ENCODE measurements at regions not wholly inside any gene's neighbourhood (a gene's known extent, or its start where the extent isn't known, plus 50 kb on each side); places are given as distances from the start of the nearest gene placed in this dataset.

DNA sequence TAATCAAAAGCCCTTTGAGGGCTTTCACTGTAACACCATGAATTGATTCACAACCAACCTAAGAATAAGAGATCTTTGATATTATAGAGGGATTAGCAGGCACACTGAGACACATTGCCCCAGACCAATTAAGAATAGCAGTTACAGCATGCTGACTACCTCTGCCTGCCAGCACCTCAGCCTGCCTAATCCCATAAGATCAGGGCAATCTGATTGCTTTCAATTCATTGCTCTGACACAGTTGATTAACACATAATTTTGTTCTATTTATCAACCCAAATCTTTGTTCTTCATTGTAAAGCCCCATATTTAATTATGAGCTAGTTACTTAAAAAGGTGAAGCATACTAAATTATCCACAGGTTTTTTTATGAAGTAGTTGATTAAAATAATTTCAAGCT is 548.8 kb upstream of the ZP4 start:
- no peak overlapping the region for H3K4me3 ChIP-seq (ENCODE audit: low read depth in 1 of 3, low read length in 3 of 3)
- DNase-seq (ENCODE audit: low spot score) = no peak
- H3K27me3 ChIP-seq (ENCODE audit: control insufficient read depth in 4 of 4, insufficient read depth in 4 of 4, low read length in 3 of 4) = no peaks in the 10 kb centered on the region
- H3K36me3 ChIP-seq (ENCODE audit: control insufficient read depth in 4 of 4, insufficient read depth in 3 of 4, low read depth in 1 of 4, low read length in 3 of 4) = no peaks in the 10 kb centered on the region
- no peaks in the 10 kb centered on the region for H3K4me1 ChIP-seq (ENCODE audit: control insufficient read depth in 4 of 4, insufficient read depth in 4 of 4, low read length in 3 of 4)
- no peak overlapping the region for H3K9ac ChIP-seq (ENCODE audit: low read depth in 1 of 2, low read length in 2 of 2)
- H3K27ac ChIP-seq (ENCODE audit: low read depth in 1 of 2, low read length in 2 of 2) = no peak overlapping the region
- TF ChIP-seq RAD21 (IDR thresholded peaks at IDR 0.05) (no peak), GABPA (IDR thresholded peaks at IDR 0.05 in 1 of 2, conservative IDR thresholded peaks at IDR 0.05 in 1 of 2) (no peak), SP1 (IDR thresholded peaks at IDR 0.05) (no peak), EGR1 (IDR thresholded peaks at IDR 0.05; ENCODE audit: low read depth in 2 of 2) (no peak), RXRA (IDR thresholded peaks at IDR 0.05) (no peak), NR2F2 (IDR thresholded peaks at IDR 0.05) (no peak), FOXA2 (IDR thresholded peaks at IDR 0.05) (no peak), HNF4G (IDR thresholded peaks at IDR 0.05) (no peak), HNF4A (conservative IDR thresholded peaks at IDR 0.05) (no peak), TAF1 (conservative IDR thresholded peaks at IDR 0.05) (no peak), JUND (IDR thresholded peaks at IDR 0.05) (no peak)
- TF ChIP-seq, protein P1, sequence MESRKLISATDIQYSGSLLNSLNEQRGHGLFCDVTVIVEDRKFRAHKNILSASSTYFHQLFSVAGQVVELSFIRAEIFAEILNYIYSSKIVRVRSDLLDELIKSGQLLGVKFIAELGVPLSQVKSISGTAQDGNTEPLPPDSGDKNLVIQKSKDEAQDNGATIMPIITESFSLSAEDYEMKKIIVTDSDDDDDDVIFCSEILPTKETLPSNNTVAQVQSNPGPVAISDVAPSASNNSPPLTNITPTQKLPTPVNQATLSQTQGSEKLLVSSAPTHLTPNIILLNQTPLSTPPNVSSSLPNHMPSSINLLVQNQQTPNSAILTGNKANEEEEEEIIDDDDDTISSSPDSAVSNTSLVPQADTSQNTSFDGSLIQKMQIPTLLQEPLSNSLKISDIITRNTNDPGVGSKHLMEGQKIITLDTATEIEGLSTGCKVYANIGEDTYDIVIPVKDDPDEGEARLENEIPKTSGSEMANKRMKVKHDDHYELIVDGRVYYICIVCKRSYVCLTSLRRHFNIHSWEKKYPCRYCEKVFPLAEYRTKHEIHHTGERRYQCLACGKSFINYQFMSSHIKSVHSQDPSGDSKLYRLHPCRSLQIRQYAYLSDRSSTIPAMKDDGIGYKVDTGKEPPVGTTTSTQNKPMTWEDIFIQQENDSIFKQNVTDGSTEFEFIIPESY (IDR thresholded peaks at IDR 0.05) = no peak
- TF ChIP-seq, protein P2, sequence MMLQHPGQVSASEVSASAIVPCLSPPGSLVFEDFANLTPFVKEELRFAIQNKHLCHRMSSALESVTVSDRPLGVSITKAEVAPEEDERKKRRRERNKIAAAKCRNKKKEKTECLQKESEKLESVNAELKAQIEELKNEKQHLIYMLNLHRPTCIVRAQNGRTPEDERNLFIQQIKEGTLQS (IDR thresholded peaks at IDR 0.05) = no peak
- TF ChIP-seq, protein P3, sequence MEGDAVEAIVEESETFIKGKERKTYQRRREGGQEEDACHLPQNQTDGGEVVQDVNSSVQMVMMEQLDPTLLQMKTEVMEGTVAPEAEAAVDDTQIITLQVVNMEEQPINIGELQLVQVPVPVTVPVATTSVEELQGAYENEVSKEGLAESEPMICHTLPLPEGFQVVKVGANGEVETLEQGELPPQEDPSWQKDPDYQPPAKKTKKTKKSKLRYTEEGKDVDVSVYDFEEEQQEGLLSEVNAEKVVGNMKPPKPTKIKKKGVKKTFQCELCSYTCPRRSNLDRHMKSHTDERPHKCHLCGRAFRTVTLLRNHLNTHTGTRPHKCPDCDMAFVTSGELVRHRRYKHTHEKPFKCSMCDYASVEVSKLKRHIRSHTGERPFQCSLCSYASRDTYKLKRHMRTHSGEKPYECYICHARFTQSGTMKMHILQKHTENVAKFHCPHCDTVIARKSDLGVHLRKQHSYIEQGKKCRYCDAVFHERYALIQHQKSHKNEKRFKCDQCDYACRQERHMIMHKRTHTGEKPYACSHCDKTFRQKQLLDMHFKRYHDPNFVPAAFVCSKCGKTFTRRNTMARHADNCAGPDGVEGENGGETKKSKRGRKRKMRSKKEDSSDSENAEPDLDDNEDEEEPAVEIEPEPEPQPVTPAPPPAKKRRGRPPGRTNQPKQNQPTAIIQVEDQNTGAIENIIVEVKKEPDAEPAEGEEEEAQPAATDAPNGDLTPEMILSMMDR (IDR thresholded peaks at IDR 0.05; ENCODE audit: low read depth, low read length, missing input control) = no peak
- TF ChIP-seq, protein P4, sequence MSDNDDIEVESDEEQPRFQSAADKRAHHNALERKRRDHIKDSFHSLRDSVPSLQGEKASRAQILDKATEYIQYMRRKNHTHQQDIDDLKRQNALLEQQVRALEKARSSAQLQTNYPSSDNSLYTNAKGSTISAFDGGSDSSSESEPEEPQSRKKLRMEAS (IDR thresholded peaks at IDR 0.05) = no peak
- TF ChIP-seq, protein P5, sequence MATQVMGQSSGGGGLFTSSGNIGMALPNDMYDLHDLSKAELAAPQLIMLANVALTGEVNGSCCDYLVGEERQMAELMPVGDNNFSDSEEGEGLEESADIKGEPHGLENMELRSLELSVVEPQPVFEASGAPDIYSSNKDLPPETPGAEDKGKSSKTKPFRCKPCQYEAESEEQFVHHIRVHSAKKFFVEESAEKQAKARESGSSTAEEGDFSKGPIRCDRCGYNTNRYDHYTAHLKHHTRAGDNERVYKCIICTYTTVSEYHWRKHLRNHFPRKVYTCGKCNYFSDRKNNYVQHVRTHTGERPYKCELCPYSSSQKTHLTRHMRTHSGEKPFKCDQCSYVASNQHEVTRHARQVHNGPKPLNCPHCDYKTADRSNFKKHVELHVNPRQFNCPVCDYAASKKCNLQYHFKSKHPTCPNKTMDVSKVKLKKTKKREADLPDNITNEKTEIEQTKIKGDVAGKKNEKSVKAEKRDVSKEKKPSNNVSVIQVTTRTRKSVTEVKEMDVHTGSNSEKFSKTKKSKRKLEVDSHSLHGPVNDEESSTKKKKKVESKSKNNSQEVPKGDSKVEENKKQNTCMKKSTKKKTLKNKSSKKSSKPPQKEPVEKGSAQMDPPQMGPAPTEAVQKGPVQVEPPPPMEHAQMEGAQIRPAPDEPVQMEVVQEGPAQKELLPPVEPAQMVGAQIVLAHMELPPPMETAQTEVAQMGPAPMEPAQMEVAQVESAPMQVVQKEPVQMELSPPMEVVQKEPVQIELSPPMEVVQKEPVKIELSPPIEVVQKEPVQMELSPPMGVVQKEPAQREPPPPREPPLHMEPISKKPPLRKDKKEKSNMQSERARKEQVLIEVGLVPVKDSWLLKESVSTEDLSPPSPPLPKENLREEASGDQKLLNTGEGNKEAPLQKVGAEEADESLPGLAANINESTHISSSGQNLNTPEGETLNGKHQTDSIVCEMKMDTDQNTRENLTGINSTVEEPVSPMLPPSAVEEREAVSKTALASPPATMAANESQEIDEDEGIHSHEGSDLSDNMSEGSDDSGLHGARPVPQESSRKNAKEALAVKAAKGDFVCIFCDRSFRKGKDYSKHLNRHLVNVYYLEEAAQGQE (IDR thresholded peaks at IDR 0.05) = no peak
- no peaks in the 10 kb centered on the region for H3K9me3 ChIP-seq (ENCODE audit: control insufficient read depth in 4 of 4, low read length in 3 of 4)
